ENCODE measurements at regions not wholly inside any gene's neighbourhood (a gene's known extent, or its start where the extent isn't known, plus 50 kb on each side); places are given as distances from the start of the nearest gene placed in this dataset.

- intact Hi-C loops (cut with micrococcal nuclease), result no loop called here
- DNase-seq (no peak), ATAC-seq (ENCODE audit: low read depth) (no peak)
- no peaks in the 10 kb centered on the region for H3K36me3 Mint-ChIP-seq (ENCODE audit: low read depth)
- no peak overlapping the region for H3K4me3 Mint-ChIP-seq
- no peak overlapping the region for H3K27ac Mint-ChIP-seq
- ChIA-PET CTCF (no interaction called here), POLR2A (no interaction called here)
- TF ChIP-seq CTCF (IDR thresholded peaks at IDR 0.05), result no peak
- H3K9me3 Mint-ChIP-seq, result no peaks in the 10 kb centered on the region
- no peaks in the 10 kb centered on the region for H3K4me1 Mint-ChIP-seq
- H3K27me3 Mint-ChIP-seq, result no peaks in the 10 kb centered on the region
Observed at GRCh38 chr1:57951390-57951789, 527.5 kb upstream of the DAB1 start.

GRCh38 chr1:57949168-57949567, 525.3 kb upstream of the DAB1 start:
- H3K27me3 Mint-ChIP-seq, result no peaks in the 10 kb centered on the region
- intact Hi-C loops (cut with micrococcal nuclease), result no loop called here
- H3K36me3 Mint-ChIP-seq (ENCODE audit: low read depth), result no peaks in the 10 kb centered on the region
- CTCF ChIA-PET, result no interaction called here
- no peaks in the 10 kb centered on the region for H3K9me3 Mint-ChIP-seq
- ATAC-seq (ENCODE audit: low read depth), result no peak
- no peak overlapping the region for H3K27ac Mint-ChIP-seq
- POLR2A ChIA-PET, result no interaction called here
- no peak overlapping the region for H3K4me3 Mint-ChIP-seq
- no peak for TF ChIP-seq CTCF (IDR thresholded peaks at IDR 0.05)
- H3K4me1 Mint-ChIP-seq, result no peaks in the 10 kb centered on the region
- no peak for DNase-seq

- TF ChIP-seq CTCF (IDR thresholded peaks at IDR 0.05), result no peak
- Mint-ChIP-seq H3K27me3 (no peaks in the 10 kb centered on the region), H3K36me3 (ENCODE audit: low read depth) (no peaks in the 10 kb centered on the region), H3K27ac (no peak overlapping the region), H3K4me1 (no peaks in the 10 kb centered on the region), H3K9me3 (no peaks in the 10 kb centered on the region), H3K4me3 (no peak overlapping the region)
- CTCF ChIA-PET, result no interaction called here
- ATAC-seq (ENCODE audit: low read depth), result no peak
- DNase-seq, result no peak
- POLR2A ChIA-PET, result no interaction called here
- intact Hi-C loops (cut with micrococcal nuclease), result no loop called here
Observed at GRCh38 chr1:57947471-57947870, 523.6 kb upstream of the DAB1 start.

GRCh38 chr1:57945045-57945444, 521.2 kb upstream of the DAB1 start:
- Mint-ChIP-seq H3K4me1 (no peaks in the 10 kb centered on the region), H3K27me3 (no peaks in the 10 kb centered on the region), H3K27ac (no peak overlapping the region), H3K9me3 (no peaks in the 10 kb centered on the region), H3K36me3 (ENCODE audit: low read depth) (no peaks in the 10 kb centered on the region), H3K4me3 (no peak overlapping the region)
- CTCF ChIA-PET, result no interaction called here
- intact Hi-C loops (cut with micrococcal nuclease), result no loop called here
- DNase-seq (no peak), ATAC-seq (ENCODE audit: low read depth) (no peak)
- TF ChIP-seq CTCF (IDR thresholded peaks at IDR 0.05), result no peak
- POLR2A ChIA-PET, result no interaction called here

- intact Hi-C loops (cut with micrococcal nuclease), result no loop called here
- no peak for ATAC-seq (ENCODE audit: low read depth)
- Mint-ChIP-seq H3K4me1 (no peaks in the 10 kb centered on the region), H3K4me3 (no peak overlapping the region), H3K36me3 (ENCODE audit: low read depth) (no peaks in the 10 kb centered on the region), H3K9me3 (peaks cover 7% of the 10 kb centered on the region), H3K27ac (no peak overlapping the region), H3K27me3 (no peaks in the 10 kb centered on the region)
- ChIA-PET CTCF (no interaction called here), POLR2A (no interaction called here)
- no peak for DNase-seq
- TF ChIP-seq CTCF (IDR thresholded peaks at IDR 0.05), result no peak
Observed at GRCh38 chr1:57943365-57943764, 519.5 kb upstream of the DAB1 start.
